ENCODE measurements at regions not wholly inside any gene's neighbourhood (a gene's known extent, or its start where the extent isn't known, plus 50 kb on each side); places are given as distances from the start of the nearest gene placed in this dataset.
"Not testable (repeated sequence)": the region's sequence is repeated elsewhere in the genome, so short reads cannot be mapped to it uniquely, and the experiment has no call there.

GRCh38 chr9:31908158-31908890, 476.1 kb upstream of the ACO1 start:
- peak overlapping the region; percentile 18 for H3K4me3 Mint-ChIP-seq
- H3K27ac Mint-ChIP-seq = no peak overlapping the region
- CTCF ChIA-PET = no interaction called here
- no peak for ATAC-seq
- H3K27me3 Mint-ChIP-seq = no peaks in the 10 kb centered on the region
- DNase-seq = no peak
- no peaks in the 10 kb centered on the region for H3K36me3 Mint-ChIP-seq
- no peaks in the 10 kb centered on the region for H3K9me3 Mint-ChIP-seq (ENCODE audit: low read depth)
- no peaks in the 10 kb centered on the region for H3K4me1 Mint-ChIP-seq

DNA sequence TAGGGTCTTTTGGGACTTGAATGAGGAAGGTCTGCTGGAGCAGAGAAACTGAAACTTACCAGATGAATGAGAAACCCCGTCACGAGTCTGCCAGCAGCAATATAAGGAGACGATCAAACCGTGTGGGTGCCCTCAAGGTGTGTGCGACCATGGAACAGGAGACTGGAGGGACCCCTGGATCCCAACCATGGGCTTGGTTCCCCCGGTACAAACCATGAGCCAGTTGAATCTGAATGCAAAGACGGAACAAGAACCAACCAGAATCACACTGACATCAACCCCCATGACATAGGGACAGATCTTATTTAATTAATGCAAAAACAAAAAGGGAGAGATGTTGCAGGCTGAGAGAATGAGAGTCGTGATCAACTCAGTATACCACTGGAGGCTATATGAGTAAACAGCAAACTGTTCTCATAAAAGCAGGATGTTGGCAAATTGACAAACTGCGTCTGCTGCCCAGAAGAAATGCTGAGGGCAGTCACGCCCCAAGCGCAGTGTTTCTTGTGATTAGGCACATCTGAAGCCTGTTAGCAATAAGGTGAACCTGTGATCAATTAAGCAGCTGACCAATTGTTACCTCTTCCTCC, 475.5 kb upstream of the ACO1 start:
- ATAC-seq (no peak), DNase-seq (no peak)
- H3K36me3 Mint-ChIP-seq = no peaks in the 10 kb centered on the region
- H3K27me3 Mint-ChIP-seq = no peaks in the 10 kb centered on the region
- no peaks in the 10 kb centered on the region for H3K9me3 Mint-ChIP-seq (ENCODE audit: low read depth)
- H3K4me3 Mint-ChIP-seq = peak overlapping the region; percentile 18
- no peaks in the 10 kb centered on the region for H3K4me1 Mint-ChIP-seq
- no peak overlapping the region for H3K27ac Mint-ChIP-seq
- CTCF ChIA-PET = no interaction called here

DNA sequence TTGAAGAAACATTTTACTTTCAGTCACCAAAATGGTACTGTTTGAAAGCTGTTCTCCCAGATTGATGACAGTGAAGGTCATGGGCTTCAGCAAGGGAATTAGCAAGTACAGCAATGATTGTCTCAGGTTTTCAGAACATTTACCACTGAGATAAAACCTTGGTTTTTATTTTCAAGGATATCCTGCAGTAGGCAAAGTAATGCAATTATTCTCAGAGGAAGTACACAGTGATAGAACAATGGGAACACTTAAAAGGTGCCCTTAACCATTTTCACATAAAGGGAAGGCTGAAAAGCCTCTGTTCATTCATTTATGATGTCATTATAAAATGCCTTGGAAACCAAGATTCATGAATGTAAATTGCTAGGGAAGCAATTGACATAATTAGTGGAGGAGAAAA, 471.8 kb upstream of the ACO1 start:
- H3K27me3 Mint-ChIP-seq = no peaks in the 10 kb centered on the region
- H3K4me3 Mint-ChIP-seq = no peak overlapping the region
- H3K4me1 Mint-ChIP-seq = no peaks in the 10 kb centered on the region
- CTCF ChIA-PET = no interaction called here
- no peak for ATAC-seq
- DNase-seq = no peak
- H3K36me3 Mint-ChIP-seq = no peaks in the 10 kb centered on the region
- H3K9me3 Mint-ChIP-seq (ENCODE audit: low read depth) = no peaks in the 10 kb centered on the region
- no peak overlapping the region for H3K27ac Mint-ChIP-seq

- H3K9me3 Mint-ChIP-seq (ENCODE audit: low read depth) = no peaks in the 10 kb centered on the region
- no peak for ATAC-seq
- CTCF ChIA-PET = no interaction called here
- no peaks in the 10 kb centered on the region for H3K27me3 Mint-ChIP-seq
- DNase-seq = no peak
- no peaks in the 10 kb centered on the region for H3K36me3 Mint-ChIP-seq
- no peaks in the 10 kb centered on the region for H3K4me1 Mint-ChIP-seq
- H3K4me3 Mint-ChIP-seq = no peak overlapping the region
- no peak overlapping the region for H3K27ac Mint-ChIP-seq
Observed at GRCh38 chr9:31916591-31917241, 467.7 kb upstream of the ACO1 start.

- H3K36me3 Mint-ChIP-seq; H3K27ac Mint-ChIP-seq; CTCF ChIA-PET; H3K4me1 Mint-ChIP-seq; DNase-seq; H3K27me3 Mint-ChIP-seq; ATAC-seq; H3K4me3 Mint-ChIP-seq; H3K9me3 Mint-ChIP-seq (ENCODE audit: low read depth): not testable (repeated sequence)
Observed at GRCh38 chr9:31937737-31938136, 446.7 kb upstream of the ACO1 start.

DNA sequence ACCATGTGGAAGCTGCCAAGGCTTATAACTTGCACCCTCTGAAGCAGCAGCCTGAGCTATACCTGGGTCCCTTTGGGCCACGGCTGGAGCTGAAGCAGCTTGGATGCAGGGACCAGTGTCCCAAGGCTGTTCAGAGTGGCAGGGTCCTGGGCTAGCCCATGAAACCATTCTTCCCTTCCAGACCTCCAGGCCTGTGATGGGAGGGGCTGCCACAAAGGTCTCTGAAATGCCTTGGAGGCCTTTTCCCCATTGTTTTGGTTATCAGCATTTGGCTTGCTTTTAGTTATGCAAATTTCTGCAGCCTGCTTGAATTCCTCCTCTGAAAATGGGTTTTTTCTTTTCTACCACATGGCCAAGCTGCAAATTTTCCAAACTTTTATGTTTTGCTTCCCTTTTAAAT, 433.7 kb upstream of the ACO1 start:
- no peak for ATAC-seq
- no peaks in the 10 kb centered on the region for H3K27me3 Mint-ChIP-seq
- no peak overlapping the region for H3K4me3 Mint-ChIP-seq
- no peak for DNase-seq
- no peaks in the 10 kb centered on the region for H3K4me1 Mint-ChIP-seq
- H3K27ac Mint-ChIP-seq = no peak overlapping the region
- no peaks in the 10 kb centered on the region for H3K36me3 Mint-ChIP-seq
- no peaks in the 10 kb centered on the region for H3K9me3 Mint-ChIP-seq (ENCODE audit: low read depth)
- CTCF ChIA-PET = no interaction called here

- no peak overlapping the region for H3K4me3 Mint-ChIP-seq
- no peaks in the 10 kb centered on the region for H3K4me1 Mint-ChIP-seq
- ATAC-seq (no peak), DNase-seq (no peak)
- CTCF ChIA-PET = no interaction called here
- H3K36me3 Mint-ChIP-seq = no peaks in the 10 kb centered on the region
- no peaks in the 10 kb centered on the region for H3K27me3 Mint-ChIP-seq
- H3K9me3 Mint-ChIP-seq (ENCODE audit: low read depth) = peaks cover 17% of the 10 kb centered on the region
- no peak overlapping the region for H3K27ac Mint-ChIP-seq
Observed at GRCh38 chr9:31958572-31958971, 425.9 kb upstream of the ACO1 start.

GRCh38 chr9:31969552-31969951, 414.9 kb upstream of the ACO1 start:
- Mint-ChIP-seq H3K4me3 (no peak overlapping the region), H3K27ac (no peak overlapping the region), H3K36me3 (no peaks in the 10 kb centered on the region), H3K4me1 (no peaks in the 10 kb centered on the region), H3K9me3 (ENCODE audit: low read depth) (peaks cover 3% of the 10 kb centered on the region), H3K27me3 (no peaks in the 10 kb centered on the region)
- CTCF ChIA-PET = no interaction called here
- ATAC-seq (no peak), DNase-seq (no peak)

- Mint-ChIP-seq H3K36me3 (no peaks in the 10 kb centered on the region), H3K4me3 (no peak overlapping the region), H3K9me3 (ENCODE audit: low read depth) (peaks cover 7% of the 10 kb centered on the region), H3K4me1 (no peaks in the 10 kb centered on the region), H3K27me3 (no peaks in the 10 kb centered on the region), H3K27ac (no peak overlapping the region)
- no peak for DNase-seq
- ATAC-seq = no peak
- CTCF ChIA-PET = no interaction called here
Observed at GRCh38 chr9:31983895-31984294, 400.5 kb upstream of the ACO1 start.

DNA sequence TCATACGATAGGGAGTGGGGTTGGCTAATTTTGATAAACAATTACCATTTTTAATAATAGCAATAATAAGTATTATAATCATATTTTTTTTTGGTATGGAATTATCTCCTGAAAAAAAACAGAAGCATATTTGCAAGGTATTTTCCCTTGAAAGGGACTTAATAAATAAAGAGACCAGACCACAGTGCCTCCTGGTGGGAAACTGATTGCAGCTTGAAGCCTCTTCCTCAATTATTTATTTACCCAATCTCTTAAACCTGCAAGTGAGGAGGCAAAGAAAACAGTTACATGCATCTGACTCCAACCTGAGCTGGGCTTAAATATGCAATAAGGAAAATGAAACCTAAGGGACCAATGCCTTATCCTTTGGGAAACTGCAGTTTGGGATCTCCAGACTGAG, 388.1 kb upstream of the ACO1 start:
- ATAC-seq = no peak
- no peak for DNase-seq
- Mint-ChIP-seq H3K27ac (no peak overlapping the region), H3K27me3 (no peaks in the 10 kb centered on the region), H3K4me3 (no peak overlapping the region), H3K36me3 (no peaks in the 10 kb centered on the region), H3K4me1 (no peaks in the 10 kb centered on the region), H3K9me3 (ENCODE audit: low read depth) (peaks cover 4% of the 10 kb centered on the region)
- CTCF ChIA-PET = no interaction called here

DNA sequence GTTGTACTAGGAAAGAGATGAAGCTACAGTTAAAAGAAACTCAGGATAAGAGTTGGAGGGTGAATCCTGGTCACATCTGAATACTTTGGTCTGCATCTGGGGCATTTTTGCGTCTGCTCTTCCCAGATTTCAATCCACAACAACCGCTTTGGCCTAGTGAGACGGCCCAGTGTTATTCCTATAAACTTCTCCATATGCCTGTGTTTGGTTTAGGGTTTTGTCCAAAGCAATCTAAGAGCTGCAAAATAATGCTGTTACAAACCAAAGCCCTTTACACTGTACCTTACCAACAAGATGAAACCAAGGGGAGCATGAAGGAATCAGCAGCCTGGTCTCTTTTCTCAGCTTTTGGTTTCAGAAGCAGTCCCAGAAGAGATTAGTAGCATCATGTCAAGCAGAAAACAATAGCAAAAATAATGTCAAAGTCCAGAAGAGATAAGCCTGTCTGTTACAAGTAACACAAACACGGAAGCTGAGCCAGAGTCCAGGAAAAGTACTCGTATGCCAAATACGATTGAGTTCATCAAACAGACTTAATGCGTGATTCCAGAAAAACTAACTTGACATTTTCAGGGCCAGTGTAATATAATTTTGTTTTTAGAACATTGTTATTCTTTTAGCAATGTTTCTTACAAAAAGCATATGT, 379.9 kb upstream of the ACO1 start:
- Mint-ChIP-seq H3K27ac (no peak overlapping the region), H3K4me1 (no peaks in the 10 kb centered on the region), H3K9me3 (ENCODE audit: low read depth) (no peaks in the 10 kb centered on the region), H3K27me3 (no peaks in the 10 kb centered on the region), H3K36me3 (no peaks in the 10 kb centered on the region), H3K4me3 (no peak overlapping the region)
- CTCF ChIA-PET = no interaction called here
- no peak for ATAC-seq
- DNase-seq = no peak

DNA sequence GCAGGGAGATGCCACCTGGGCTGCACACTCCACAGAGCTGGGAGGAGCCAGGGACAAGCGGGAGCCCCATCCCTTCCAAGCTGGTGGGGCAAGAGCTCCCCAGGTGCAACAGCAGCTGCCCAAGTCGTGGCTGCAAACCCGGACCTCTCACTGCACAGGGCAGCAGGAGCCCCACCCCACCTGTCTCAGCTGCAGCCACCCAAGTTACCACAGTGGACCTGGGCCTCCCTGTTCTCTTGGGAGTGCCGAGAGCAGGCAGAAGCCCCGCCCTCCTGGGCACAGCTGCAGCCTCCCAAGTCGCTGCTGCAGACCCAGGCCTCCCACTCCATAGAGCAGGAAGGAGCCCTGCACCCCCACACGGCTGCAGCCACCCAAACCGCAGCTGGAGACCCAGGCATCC, 374.1 kb upstream of the ACO1 start:
- Mint-ChIP-seq H3K4me3 (no peak overlapping the region), H3K27ac (no peak overlapping the region), H3K36me3 (no peaks in the 10 kb centered on the region), H3K9me3 (ENCODE audit: low read depth) (no peaks in the 10 kb centered on the region), H3K4me1 (no peaks in the 10 kb centered on the region), H3K27me3 (no peaks in the 10 kb centered on the region)
- ATAC-seq (no peak), DNase-seq (no peak)
- CTCF ChIA-PET = no interaction called here

DNA sequence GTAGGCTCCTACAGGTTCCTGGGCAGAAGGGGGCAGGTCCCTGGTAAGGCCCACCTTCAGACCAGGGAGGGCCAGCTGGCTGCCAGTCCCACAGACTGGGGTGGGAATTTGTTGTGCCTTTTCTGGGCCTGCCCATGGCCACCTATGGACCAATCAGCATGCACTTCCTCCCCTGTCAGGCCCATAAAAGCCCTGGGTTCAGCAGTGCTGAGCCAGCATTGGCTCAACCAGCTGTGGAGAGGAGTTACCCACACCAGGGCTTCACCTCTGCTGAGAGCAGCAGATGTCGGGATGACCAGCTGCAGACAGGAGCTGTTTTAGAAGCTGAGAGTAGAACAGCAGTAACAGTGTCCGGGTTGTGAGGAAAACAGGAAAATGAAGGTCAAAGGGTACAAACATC, 373.4 kb upstream of the ACO1 start:
- Mint-ChIP-seq H3K27ac (no peak overlapping the region), H3K27me3 (no peaks in the 10 kb centered on the region), H3K9me3 (ENCODE audit: low read depth) (no peaks in the 10 kb centered on the region), H3K36me3 (no peaks in the 10 kb centered on the region), H3K4me1 (no peaks in the 10 kb centered on the region), H3K4me3 (no peak overlapping the region)
- no peak for DNase-seq
- no peak for ATAC-seq
- CTCF ChIA-PET = no interaction called here

- Mint-ChIP-seq H3K27ac (no peak overlapping the region), H3K4me1 (no peaks in the 10 kb centered on the region), H3K9me3 (ENCODE audit: low read depth) (no peaks in the 10 kb centered on the region), H3K4me3 (no peak overlapping the region), H3K27me3 (no peaks in the 10 kb centered on the region), H3K36me3 (no peaks in the 10 kb centered on the region)
- CTCF ChIA-PET = no interaction called here
- DNase-seq (no peak), ATAC-seq (no peak)
Observed at GRCh38 chr9:32015795-32016194, 368.6 kb upstream of the ACO1 start.

All from activated CD8-positive, alpha-beta memory T cell treated with anti-CD3 and anti-CD28 coated beads, Interleukin-2, amount 10 ng/mL, durations not matched to agents 7 days and 5 days (primary cell).